ENCODE measurements at regions not wholly inside any gene's neighbourhood (a gene's known extent, or its start where the extent isn't known, plus 50 kb on each side); places are given as distances from the start of the nearest gene placed in this dataset.

GRCh38 chr13:112226320-112227002 is 149.7 kb upstream of the SPACA7 start:
- DNase-seq (ENCODE audit: low read depth in 1 of 2, low spot score in 2 of 2) = no peak
- H4K91ac ChIP-seq (replicated peaks; ENCODE audit: insufficient read length, low read length) = no peak overlapping the region

More at GRCh38 chr13:112226320-112227002, 149.7 kb upstream of the SPACA7 start:
- no peak overlapping the region for H3K18ac ChIP-seq (ENCODE audit: extremely low read depth, low read length)
- no peak overlapping the region for H3K27ac ChIP-seq (ENCODE audit: low read depth, low read length)
- TF ChIP-seq RBBP5 (IDR thresholded peaks at IDR 0.05; ENCODE audit: borderline replicate concordance, low read depth, low read length) (no peak), POLR2A (IDR thresholded peaks at IDR 0.05; ENCODE audit: control extremely low read depth in 1 of 2, low read depth in 2 of 2, low read length in 2 of 2) (no peak), CEBPB (IDR thresholded peaks at IDR 0.05; ENCODE audit: low read depth, low read length) (no peak), BCL11A (IDR thresholded peaks at IDR 0.05; ENCODE audit: low read depth in 2 of 2, low read length in 2 of 2) (no peak), BACH1 (IDR thresholded peaks at IDR 0.05; ENCODE audit: low read length) (no peak), KDM1A (IDR thresholded peaks at IDR 0.05; ENCODE audit: borderline replicate concordance, low read length) (no peak), JUN (IDR thresholded peaks at IDR 0.05; ENCODE audit: low read depth, low read length) (no peak), JUND (IDR thresholded peaks at IDR 0.05; ENCODE audit: low read length) (no peak), FOSL1 (IDR thresholded peaks at IDR 0.05; ENCODE audit: insufficient read depth, low read depth, low read length) (no peak), CREB1 (IDR thresholded peaks at IDR 0.05) (no peak)
- no peak overlapping the region for H3K14ac ChIP-seq (ENCODE audit: insufficient read length)
- H3K56ac ChIP-seq (replicated peaks; ENCODE audit: insufficient read length, low read depth, low read length) = no peak overlapping the region
- no peak overlapping the region for H3K4me3 ChIP-seq (ENCODE audit: extremely low read depth in 1 of 4, insufficient read depth in 2 of 4, low read depth in 3 of 4, low read length in 4 of 4)
- H2BK15ac ChIP-seq (ENCODE audit: low read length) = no peak overlapping the region
- ChIA-PET CTCF (ENCODE audit: partially characterized antibody) (interaction anchor here (1.3 to 2.0 kb wide), 3 partner anchors 13 to 21 kb away, joined by 3 to 5 read pairs (median 3); no protein-coding TSS in a partner anchor), POLR2A (ENCODE audit: partially characterized antibody) (interaction anchor here (0.8 kb wide), 1 partner anchor 218 kb away, joined by 3 read pairs; no protein-coding TSS in a partner anchor)
- no peak overlapping the region for H3K4me2 ChIP-seq (ENCODE audit: insufficient read depth in 1 of 2, low read depth in 2 of 2, low read length in 2 of 2)
- no peak overlapping the region for H3K23ac ChIP-seq (ENCODE audit: insufficient read length)
- H3K23me2 ChIP-seq (ENCODE audit: low read depth, low read length) = no peaks in the 10 kb centered on the region
- H2AK5ac ChIP-seq (ENCODE audit: low read depth, low read length) = no peak overlapping the region
- H3K79me1 ChIP-seq (ENCODE audit: low read depth, low read length) = no peaks in the 10 kb centered on the region
- FAIRE-seq = no peak
- no peaks in the 10 kb centered on the region for H3K4me1 ChIP-seq (replicated peaks in 1 of 4; ENCODE audit: control insufficient read depth in 3 of 4, insufficient read depth in 4 of 4, low read length in 3 of 4)
- H2BK12ac ChIP-seq (ENCODE audit: low read depth, low read length) = no peak overlapping the region
- no peak overlapping the region; the same call in 1 of the 2 replicates for H4K8ac ChIP-seq (ENCODE audit: extremely low read depth, insufficient read depth, low read length)
- no peaks in the 10 kb centered on the region for H4K20me1 ChIP-seq (replicated peaks in 1 of 2; ENCODE audit: control insufficient read depth in 1 of 2, insufficient read depth in 2 of 2, low read length in 2 of 2)
- H2BK20ac ChIP-seq (ENCODE audit: low read length) = no peak overlapping the region
- no peak overlapping the region for H2BK5ac ChIP-seq (ENCODE audit: low read depth, low read length)
- H3K27me3 ChIP-seq (replicated peaks in 1 of 4; ENCODE audit: control insufficient read depth in 3 of 4, extremely low read depth in 1 of 4, insufficient read depth in 3 of 4, low read length in 3 of 4) = peaks cover 0 to 2% (median 0%) of the 10 kb centered on the region in 4 experiments; a peak in 2 of 7 replicates
- H2BK120ac ChIP-seq (replicated peaks; ENCODE audit: low read depth, low read length) = no peak overlapping the region
- no peak overlapping the region; a peak in 1 of 7 replicates for H3K9ac ChIP-seq (replicated peaks in 1 of 4; ENCODE audit: extremely low read depth in 1 of 4, low read depth in 3 of 4, low read length in 3 of 4)
- H3K79me2 ChIP-seq (ENCODE audit: control insufficient read depth in 1 of 2, insufficient read depth in 2 of 2, low read length in 2 of 2) = no peaks in the 10 kb centered on the region
- H3K9me3 ChIP-seq (ENCODE audit: insufficient read depth in 2 of 2, low read depth in 1 of 2, low read length in 1 of 2) = no peaks in the 10 kb centered on the region
- H3K4ac ChIP-seq (replicated peaks; ENCODE audit: insufficient read length, low read depth, low read length) = no peak overlapping the region
- no peak overlapping the region for H2AFZ ChIP-seq (ENCODE audit: low read length)
- no peak overlapping the region for H4K5ac ChIP-seq (ENCODE audit: insufficient read length, low read depth, low read length)
- no peaks in the 10 kb centered on the region for H3K36me3 ChIP-seq (ENCODE audit: control insufficient read depth in 2 of 4, insufficient read depth in 4 of 4, low read length in 3 of 4)
- WGBS, 2 experiments (ENCODE audit: extremely low coverage in 1 of 2, insufficient coverage in 1 of 2, insufficient read length in 1 of 2, insufficient replicate concordance in 2 of 2, low coverage in 1 of 2, low lambda C conversion rate in 2 of 2, missing lambda C conversion rate in 1 of 2) = 88% methylated on average over 10 of the region's 10 CpGs; no CpG with 5 or more reads in 1 of the 2 experiments
